NCI-H146 treated with DMSO at 0.1 percent for 48 hours (cell line): ENCODE measurements at regions not wholly inside any gene's neighbourhood (a gene's known extent, or its start where the extent isn't known, plus 50 kb on each side); places are given as distances from the start of the nearest gene placed in this dataset.
"Not testable (repeated sequence)": the region's sequence is repeated elsewhere in the genome, so short reads cannot be mapped to it uniquely, and the experiment has no call there.

ENCODE experiments used
- DNase-seq: peaks from one replicate; lab custom pipeline; 2025; ENCODE audit not compliant: unreplicated experiment; lab: John Stamatoyannopoulos, UW

GRCh38 chr2:67567886-67568285 is 170.8 kb downstream of the ETAA1 start:
- DNase-seq: no peak

- no peak for DNase-seq
Observed at GRCh38 chr2:67570611-67571010, 173.5 kb downstream of the ETAA1 start.

- DNase-seq: no peak
Observed at GRCh38 chr2:67571785-67572718, 174.9 kb downstream of the ETAA1 start.

DNA sequence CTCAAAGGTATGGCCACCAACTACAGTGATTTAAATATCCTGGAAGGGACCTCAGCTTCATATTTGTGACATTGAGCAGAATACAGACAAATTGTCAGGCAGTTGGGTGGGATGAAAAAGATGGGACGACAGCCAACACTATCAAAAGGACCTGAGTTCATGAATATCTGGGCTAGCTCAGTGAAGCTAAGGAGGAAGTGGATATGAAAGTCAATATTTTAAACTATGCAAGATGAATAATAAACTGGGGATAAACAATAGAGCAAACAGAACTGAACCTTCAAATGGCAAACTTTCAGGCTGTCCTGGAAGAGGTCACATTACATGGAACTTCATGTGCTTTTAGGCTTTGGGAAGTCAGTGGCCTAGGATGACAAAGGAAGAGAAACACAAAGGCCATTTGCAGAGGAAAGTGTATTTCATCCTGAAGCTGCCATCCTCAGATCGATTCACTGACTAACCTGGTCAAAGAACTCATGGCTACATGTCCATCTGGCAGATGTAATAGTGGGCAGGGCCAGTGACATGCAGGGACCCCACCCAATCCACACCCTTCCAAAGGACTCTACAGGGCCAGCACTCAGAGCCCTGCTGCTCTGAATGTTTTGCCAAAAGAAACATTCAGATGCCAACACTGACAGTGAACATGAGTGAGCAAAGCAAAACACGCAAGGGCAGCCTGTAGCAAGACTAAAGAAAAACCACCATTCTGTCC is 175.7 kb downstream of the ETAA1 start:
- DNase-seq: no peak

DNA sequence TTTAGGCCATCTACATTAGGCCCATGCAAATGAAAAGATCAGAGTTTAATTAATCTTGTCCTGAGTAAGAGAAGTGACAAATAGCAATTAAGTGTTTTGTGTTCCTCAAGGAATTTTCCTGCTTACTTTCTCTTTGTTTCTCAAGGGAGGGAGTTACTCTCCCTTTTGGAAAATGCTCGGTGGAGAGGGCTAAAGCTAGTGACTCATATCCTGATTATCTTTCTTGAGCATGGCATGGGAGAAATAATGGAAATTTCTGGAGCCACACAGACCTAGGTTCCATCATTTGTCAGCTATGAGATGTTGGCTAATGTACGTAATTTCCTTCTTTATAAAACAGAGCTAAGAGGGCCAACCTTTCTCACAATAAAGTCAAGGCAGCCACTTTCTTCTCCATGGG is 177.1 kb downstream of the ETAA1 start:
- DNase-seq: no peak

GRCh38 chr2:67576226-67576625 is 179.1 kb downstream of the ETAA1 start:
- DNase-seq: no peak

DNA sequence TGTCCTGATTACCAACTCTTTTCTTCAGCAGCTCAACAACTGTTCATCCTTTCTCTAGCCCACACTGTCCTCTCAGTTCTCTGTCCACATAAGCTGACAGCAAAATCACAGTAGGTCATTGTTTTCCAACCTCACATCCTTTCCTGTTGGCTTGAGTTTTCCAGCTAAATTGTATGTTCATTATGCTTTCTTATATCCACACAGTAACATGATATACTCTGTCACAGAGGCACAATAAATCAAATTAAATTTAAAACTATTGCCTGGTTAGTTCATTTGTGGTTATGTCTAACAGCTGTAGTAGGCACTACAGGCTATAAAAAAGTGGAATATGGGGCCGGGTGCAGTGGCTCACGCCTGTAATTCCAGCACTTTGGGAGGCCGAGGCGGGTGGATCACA is 179.9 kb downstream of the ETAA1 start:
- DNase-seq: no peak

- no peak for DNase-seq
Observed at GRCh38 chr2:67579216-67579615, 182.1 kb downstream of the ETAA1 start.

DNA sequence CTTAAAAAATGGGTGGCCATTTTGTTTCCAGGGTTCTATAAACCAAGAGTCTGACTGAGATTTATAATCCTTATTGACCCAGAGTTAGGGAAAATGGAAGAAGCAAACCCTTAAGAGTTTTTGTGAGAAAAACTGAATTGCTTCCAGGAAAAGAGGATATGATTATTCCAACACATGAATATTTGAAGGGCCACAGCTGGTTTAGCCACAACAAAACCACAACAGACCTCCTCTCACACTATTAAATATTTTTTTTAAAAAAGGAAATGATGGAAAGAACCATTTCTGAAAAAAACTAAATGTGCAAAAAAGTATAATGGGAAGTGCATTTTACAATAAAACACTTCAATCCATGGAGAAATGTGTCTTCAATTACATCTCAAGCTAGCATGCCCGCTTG is 182.7 kb downstream of the ETAA1 start:
- no peak for DNase-seq

- DNase-seq: no peak
Observed at GRCh38 chr2:67581751-67582150, 184.6 kb downstream of the ETAA1 start.

DNA sequence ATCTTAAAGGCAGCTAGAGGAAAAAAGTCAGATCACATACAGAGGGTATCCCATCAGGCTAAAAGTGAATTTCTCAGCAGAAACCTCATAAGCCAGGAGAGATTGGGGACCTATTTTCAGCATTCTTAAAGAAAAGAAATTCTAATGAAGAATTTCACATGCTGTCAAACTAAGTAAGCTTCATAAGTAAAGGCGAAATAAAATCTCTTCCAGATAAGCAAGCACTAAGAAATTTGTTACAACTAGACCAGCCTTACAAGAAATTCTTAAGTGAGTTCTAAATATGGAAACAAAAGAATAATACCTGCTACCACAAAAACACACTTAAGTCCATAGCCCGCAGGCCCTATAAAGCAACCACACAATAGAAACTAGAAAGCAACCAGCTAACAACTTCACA is 186.1 kb downstream of the ETAA1 start:
- DNase-seq: no peak

GRCh38 chr2:67585400-67585799 is 188.3 kb downstream of the ETAA1 start:
- no peak for DNase-seq

GRCh38 chr2:67589121-67589520 is 192.0 kb downstream of the ETAA1 start:
- not testable (repeated sequence) for DNase-seq

GRCh38 chr2:67594522-67594921 is 197.4 kb downstream of the ETAA1 start:
- DNase-seq: not testable (repeated sequence)

DNA sequence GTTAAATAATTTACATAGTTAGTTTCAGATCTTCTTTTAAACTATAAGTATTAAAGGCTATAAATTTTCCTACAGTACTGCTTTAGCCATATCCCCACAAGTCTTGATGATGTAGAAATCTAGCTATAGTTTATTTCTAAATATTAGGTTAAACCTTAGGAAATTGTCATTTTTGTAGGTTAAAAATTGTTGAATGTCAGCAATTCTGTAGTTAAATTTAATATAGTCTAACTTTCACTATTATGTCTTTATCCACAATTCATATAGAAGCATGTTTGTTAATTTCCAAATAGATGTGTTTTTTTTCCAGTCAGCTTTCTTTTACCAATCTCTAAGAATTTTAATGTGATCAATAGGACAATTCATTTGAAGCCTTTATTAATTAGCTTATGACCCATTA is 199.7 kb downstream of the ETAA1 start:
- no peak for DNase-seq

DNA sequence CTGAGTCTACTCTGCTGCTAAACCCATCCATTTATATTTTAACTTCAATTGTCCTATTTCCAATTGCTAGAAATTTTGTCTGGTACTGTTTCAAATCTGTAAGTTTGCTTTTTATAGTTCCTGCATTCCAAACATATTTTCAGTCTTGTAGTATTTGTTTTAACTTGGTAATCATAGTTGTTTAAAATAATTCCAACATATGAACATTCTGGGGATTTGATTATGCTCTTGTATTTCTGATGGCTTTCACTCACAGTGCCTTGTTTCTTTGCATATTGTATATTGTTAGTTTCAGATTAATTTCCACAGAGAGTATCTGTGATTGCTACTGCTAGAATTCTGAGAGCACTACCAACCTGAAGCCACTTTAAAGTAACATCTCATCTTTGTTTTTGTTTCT is 202.4 kb downstream of the ETAA1 start:
- DNase-seq: no peak

- DNase-seq: no peak
Observed at GRCh38 chr2:67600222-67600871, 203.2 kb downstream of the ETAA1 start.

DNA sequence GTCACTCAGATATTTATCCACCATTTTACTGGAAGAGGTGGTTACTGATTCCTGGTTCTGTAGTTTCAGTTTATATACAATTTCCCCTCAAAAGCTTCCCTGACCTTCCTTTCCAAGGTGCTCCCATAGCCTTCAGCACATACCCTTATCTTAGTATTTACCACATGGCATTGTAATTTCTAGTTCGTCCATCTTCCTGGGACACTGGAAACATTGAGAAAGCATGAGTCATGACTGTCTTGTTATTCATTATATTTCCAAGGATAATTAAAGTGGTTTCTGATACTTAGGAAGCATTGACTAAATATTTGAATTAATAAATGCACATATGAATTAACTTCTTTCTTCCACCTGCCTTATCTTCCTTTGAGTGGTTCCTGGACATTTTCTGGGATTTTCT is 203.8 kb downstream of the ETAA1 start:
- no peak for DNase-seq

DNA sequence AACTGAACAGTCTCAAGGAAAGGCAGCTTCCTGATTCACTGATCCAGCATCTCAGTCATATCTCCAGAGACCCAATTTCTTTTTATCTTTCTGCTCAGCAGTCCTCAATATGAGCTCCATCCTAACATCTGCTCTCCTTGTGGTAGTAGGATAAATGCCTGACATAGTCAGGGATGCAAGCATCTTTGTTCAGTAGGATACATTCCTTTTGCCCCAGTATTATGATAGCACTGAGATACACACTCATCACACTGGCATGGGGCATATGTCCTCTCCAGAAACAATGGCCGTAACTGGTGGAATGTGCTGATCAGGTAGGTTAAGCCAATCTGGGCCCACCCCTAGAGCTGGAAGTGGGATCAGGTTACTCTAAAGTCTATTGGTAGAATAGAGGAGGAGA is 207.2 kb downstream of the ETAA1 start:
- no peak for DNase-seq

GRCh38 chr2:67612576-67613042 is 215.5 kb downstream of the ETAA1 start:
- no peak for DNase-seq

- no peak for DNase-seq
Observed at GRCh38 chr2:67613227-67613626, 216.1 kb downstream of the ETAA1 start.

GRCh38 chr2:67614454-67614853 is 217.3 kb downstream of the ETAA1 start:
- no peak for DNase-seq
